ENCODE measurements at regions not wholly inside any gene's neighbourhood (a gene's known extent, or its start where the extent isn't known, plus 50 kb on each side); places are given as distances from the start of the nearest gene placed in this dataset.

DNA sequence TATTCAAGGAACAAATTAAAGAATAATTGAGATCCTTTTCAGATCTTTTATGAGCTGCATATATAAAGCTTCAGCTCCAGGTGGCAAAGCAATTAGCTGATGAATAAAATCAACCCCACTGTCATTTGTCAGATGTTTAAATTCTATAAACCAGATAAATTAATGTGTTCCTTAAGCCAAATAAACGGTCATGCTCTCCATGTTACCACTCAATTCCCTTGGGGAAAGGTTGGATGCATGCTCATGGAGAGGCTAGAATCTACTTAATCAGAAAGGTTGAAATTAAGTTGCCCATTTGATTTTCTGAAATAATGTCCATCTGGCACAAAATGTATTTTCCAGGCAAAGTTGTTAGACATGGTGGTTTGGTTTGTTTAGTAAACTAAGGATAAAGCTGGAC, 282.5 kb upstream of the SPRED2 start:
- DNase-seq (ENCODE audit: unreplicated experiment), result no peak
- peaks cover 9% of the 10 kb centered on the region for H3K4me1 Mint-ChIP-seq (ENCODE audit: insufficient read depth, unreplicated experiment)
- BruUV-seq (replicated peaks), result no TSS peak
- TF ChIP-seq, protein P1, sequence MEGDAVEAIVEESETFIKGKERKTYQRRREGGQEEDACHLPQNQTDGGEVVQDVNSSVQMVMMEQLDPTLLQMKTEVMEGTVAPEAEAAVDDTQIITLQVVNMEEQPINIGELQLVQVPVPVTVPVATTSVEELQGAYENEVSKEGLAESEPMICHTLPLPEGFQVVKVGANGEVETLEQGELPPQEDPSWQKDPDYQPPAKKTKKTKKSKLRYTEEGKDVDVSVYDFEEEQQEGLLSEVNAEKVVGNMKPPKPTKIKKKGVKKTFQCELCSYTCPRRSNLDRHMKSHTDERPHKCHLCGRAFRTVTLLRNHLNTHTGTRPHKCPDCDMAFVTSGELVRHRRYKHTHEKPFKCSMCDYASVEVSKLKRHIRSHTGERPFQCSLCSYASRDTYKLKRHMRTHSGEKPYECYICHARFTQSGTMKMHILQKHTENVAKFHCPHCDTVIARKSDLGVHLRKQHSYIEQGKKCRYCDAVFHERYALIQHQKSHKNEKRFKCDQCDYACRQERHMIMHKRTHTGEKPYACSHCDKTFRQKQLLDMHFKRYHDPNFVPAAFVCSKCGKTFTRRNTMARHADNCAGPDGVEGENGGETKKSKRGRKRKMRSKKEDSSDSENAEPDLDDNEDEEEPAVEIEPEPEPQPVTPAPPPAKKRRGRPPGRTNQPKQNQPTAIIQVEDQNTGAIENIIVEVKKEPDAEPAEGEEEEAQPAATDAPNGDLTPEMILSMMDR (IDR thresholded peaks at IDR 0.05; ENCODE audit: unreplicated experiment), result no peak
- no peaks in the 10 kb centered on the region for H3K36me3 Mint-ChIP-seq (ENCODE audit: insufficient read depth, unreplicated experiment)
- POLR2A ChIA-PET, result interaction anchor here (0.6 to 1.6 kb wide), 2 partner anchors 11 to 17 kb away, joined by 3 read pairs; no protein-coding TSS in a partner anchor
- intact Hi-C loops (cut with micrococcal nuclease), result no loop called here
- H3K27ac Mint-ChIP-seq (ENCODE audit: low read depth, unreplicated experiment), result no peak overlapping the region
- no peaks in the 10 kb centered on the region for H3K9me3 Mint-ChIP-seq (ENCODE audit: unreplicated experiment)
- CTCF ChIA-PET, result interaction anchor here (0.8 to 0.9 kb wide), 2 partner anchors 74 to 306 kb away, joined by 3 read pairs; no protein-coding TSS in a partner anchor
- H3K4me3 Mint-ChIP-seq (ENCODE audit: unreplicated experiment), result no peak overlapping the region
- no peaks in the 10 kb centered on the region for H3K27me3 Mint-ChIP-seq (ENCODE audit: insufficient read depth, unreplicated experiment)

DNA sequence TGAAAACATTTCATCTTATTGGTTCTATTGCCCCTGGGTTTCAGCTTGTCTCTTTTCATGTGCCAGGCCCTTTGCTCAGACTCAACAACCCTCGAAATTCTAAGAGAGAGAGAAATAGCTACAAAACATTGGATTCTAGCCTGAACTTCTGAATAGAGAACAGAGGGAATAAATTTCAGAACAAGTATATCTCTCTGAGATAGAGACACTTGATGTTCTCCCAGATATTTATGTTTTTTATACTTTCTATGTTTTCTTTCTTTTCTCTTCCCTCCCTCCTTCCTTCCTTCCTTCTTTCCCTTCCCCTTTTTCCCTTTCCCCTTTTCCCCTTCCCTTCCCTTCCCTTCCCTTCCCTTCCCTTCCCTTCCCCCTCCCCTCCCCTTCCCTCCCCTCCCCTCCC, 279.5 kb upstream of the SPRED2 start:
- intact Hi-C loops (cut with micrococcal nuclease), result loop anchor here (1.0 kb wide), 1 partner anchor 72 kb away; no protein-coding TSS in a partner anchor

DNA sequence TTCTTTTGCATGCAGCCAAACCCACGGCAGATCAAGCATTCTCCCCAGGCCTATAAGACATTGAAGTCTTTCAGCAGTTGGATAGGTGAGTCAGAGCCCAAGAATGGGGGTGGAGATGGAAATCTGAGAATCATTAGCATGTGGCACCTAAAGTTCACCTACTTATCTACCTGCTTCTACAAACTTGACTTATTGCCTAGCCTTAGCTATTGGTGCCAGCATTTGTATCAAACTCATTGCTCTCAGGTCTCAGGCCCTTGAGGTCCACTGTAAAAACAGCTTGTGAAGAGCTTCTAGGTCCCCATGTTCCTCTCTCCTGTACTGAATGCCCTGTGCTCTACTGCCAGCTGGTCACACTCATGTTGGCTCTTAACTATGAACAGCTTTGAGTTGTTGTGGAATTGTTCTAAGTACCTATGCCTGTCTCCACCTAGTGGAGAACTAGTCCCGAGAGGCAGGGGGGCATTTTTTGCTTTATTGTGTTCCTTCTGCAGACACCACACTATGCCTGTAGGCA, 278.4 kb upstream of the SPRED2 start:
- BruUV-seq (replicated peaks), result no TSS peak
- peak; percentile 43 for DNase-seq (ENCODE audit: unreplicated experiment)
- CTCF ChIA-PET, result interaction anchor here (0.6 to 1.9 kb wide), 7 partner anchors 10 to 565 kb away, joined by 3 to 11 read pairs (median 3); no protein-coding TSS in a partner anchor
- POLR2A ChIA-PET, result interaction anchor here (0.6 to 1.0 kb wide), 3 partner anchors 70 to 884 kb away, joined by 3 read pairs; no protein-coding TSS in a partner anchor
- TF ChIP-seq, protein P1 (IDR thresholded peaks at IDR 0.05; ENCODE audit: unreplicated experiment), result no peak
- H3K27me3 Mint-ChIP-seq (ENCODE audit: insufficient read depth, unreplicated experiment), result no peaks in the 10 kb centered on the region
- H3K27ac Mint-ChIP-seq (ENCODE audit: low read depth, unreplicated experiment), result no peak overlapping the region
- H3K9me3 Mint-ChIP-seq (ENCODE audit: unreplicated experiment), result no peaks in the 10 kb centered on the region
- intact Hi-C loops (cut with micrococcal nuclease), result loop anchor here (1.0 kb wide), 1 partner anchor 71 kb away; no protein-coding TSS in a partner anchor
- peaks cover 16% of the 10 kb centered on the region for H3K4me1 Mint-ChIP-seq (ENCODE audit: insufficient read depth, unreplicated experiment)
- no peaks in the 10 kb centered on the region for H3K36me3 Mint-ChIP-seq (ENCODE audit: insufficient read depth, unreplicated experiment)
- H3K4me3 Mint-ChIP-seq (ENCODE audit: unreplicated experiment), result no peak overlapping the region

More for the DNA sequence above, 279.5 kb upstream of the SPRED2 start:
- CTCF ChIA-PET, result interaction anchor here (0.7 to 1.9 kb wide), 2 partner anchors 9 to 71 kb away, joined by 3 to 11 read pairs; no protein-coding TSS in a partner anchor
- BruUV-seq (replicated peaks), result no TSS peak
- no peak overlapping the region for H3K27ac Mint-ChIP-seq (ENCODE audit: low read depth, unreplicated experiment)
- no peak for DNase-seq (ENCODE audit: unreplicated experiment)
- no peaks in the 10 kb centered on the region for H3K9me3 Mint-ChIP-seq (ENCODE audit: unreplicated experiment)
- no peaks in the 10 kb centered on the region for H3K36me3 Mint-ChIP-seq (ENCODE audit: insufficient read depth, unreplicated experiment)
- TF ChIP-seq, protein P1 (IDR thresholded peaks at IDR 0.05; ENCODE audit: unreplicated experiment), result no peak
- H3K27me3 Mint-ChIP-seq (ENCODE audit: insufficient read depth, unreplicated experiment), result no peaks in the 10 kb centered on the region
- H3K4me3 Mint-ChIP-seq (ENCODE audit: unreplicated experiment), result no peak overlapping the region
- H3K4me1 Mint-ChIP-seq (ENCODE audit: insufficient read depth, unreplicated experiment), result peaks cover 16% of the 10 kb centered on the region
- POLR2A ChIA-PET, result interaction anchor here (0.6 to 0.7 kb wide), 2 partner anchors 32 to 322 kb away, joined by 3 read pairs; no protein-coding TSS in a partner anchor

DNA sequence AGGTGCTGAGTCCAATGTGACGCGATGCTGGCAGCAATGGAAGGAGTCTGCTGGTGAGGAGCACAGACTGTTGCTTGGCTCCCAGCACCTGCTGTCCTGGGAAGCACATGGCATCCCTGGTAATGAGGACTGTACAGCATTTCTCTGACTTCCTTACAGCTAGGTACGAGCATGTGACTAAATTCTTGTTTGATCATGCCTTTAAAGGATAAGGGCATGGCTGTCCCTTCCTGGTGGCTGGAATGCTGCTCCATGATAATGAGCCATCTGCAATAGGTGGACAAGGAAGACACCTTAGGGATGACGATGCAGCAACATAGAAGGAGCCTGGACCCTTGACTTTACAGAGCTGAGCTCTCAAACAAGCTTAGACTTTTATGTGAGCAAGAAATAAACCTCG, 278.0 kb upstream of the SPRED2 start:
- DNase-seq (ENCODE audit: unreplicated experiment), result no peak
- Mint-ChIP-seq H3K36me3 (ENCODE audit: insufficient read depth, unreplicated experiment) (no peaks in the 10 kb centered on the region), H3K9me3 (ENCODE audit: unreplicated experiment) (no peaks in the 10 kb centered on the region), H3K4me3 (ENCODE audit: unreplicated experiment) (no peak overlapping the region), H3K4me1 (ENCODE audit: insufficient read depth, unreplicated experiment) (peaks cover 16% of the 10 kb centered on the region), H3K27ac (ENCODE audit: low read depth, unreplicated experiment) (no peak overlapping the region), H3K27me3 (ENCODE audit: insufficient read depth, unreplicated experiment) (no peaks in the 10 kb centered on the region)
- no TSS peak for BruUV-seq (replicated peaks)
- TF ChIP-seq, protein P1 (IDR thresholded peaks at IDR 0.05; ENCODE audit: unreplicated experiment), result no peak
- intact Hi-C loops (cut with micrococcal nuclease), result no loop called here
- ChIA-PET CTCF (interaction anchor here (0.6 to 1.9 kb wide), 5 partner anchors 11 to 565 kb away, joined by 3 to 11 read pairs (median 3); no protein-coding TSS in a partner anchor), POLR2A (interaction anchor here (0.6 to 1.0 kb wide), 3 partner anchors 70 to 884 kb away, joined by 3 read pairs; no protein-coding TSS in a partner anchor)

Data from MCF 10A (cell line).